ENCODE measurements at regions not wholly inside any gene's neighbourhood (a gene's known extent, or its start where the extent isn't known, plus 50 kb on each side); places are given as distances from the start of the nearest gene placed in this dataset.

DNA sequence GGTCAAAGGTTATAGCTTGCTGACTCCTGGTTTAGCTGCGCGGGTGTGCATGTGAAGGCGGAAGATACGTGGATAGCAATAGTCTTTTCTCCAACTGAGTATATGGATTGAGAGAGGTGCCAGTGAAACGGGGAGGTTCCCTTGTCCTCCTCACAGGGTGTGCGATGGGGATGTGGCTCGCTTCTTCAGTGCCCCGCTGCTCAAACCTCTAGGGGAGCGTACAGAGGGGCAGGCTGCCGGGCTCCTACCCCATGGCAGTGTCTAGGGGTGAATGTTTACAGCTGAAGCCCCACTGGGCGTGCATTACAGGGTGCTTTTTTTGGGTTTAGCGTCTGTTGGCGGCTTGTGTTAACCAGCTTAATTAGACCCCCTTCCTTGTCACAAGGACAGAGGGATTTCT, 438.5 kb downstream of the CCSER2 start:
- TF ChIP-seq, protein P1, sequence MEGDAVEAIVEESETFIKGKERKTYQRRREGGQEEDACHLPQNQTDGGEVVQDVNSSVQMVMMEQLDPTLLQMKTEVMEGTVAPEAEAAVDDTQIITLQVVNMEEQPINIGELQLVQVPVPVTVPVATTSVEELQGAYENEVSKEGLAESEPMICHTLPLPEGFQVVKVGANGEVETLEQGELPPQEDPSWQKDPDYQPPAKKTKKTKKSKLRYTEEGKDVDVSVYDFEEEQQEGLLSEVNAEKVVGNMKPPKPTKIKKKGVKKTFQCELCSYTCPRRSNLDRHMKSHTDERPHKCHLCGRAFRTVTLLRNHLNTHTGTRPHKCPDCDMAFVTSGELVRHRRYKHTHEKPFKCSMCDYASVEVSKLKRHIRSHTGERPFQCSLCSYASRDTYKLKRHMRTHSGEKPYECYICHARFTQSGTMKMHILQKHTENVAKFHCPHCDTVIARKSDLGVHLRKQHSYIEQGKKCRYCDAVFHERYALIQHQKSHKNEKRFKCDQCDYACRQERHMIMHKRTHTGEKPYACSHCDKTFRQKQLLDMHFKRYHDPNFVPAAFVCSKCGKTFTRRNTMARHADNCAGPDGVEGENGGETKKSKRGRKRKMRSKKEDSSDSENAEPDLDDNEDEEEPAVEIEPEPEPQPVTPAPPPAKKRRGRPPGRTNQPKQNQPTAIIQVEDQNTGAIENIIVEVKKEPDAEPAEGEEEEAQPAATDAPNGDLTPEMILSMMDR (IDR thresholded peaks at IDR 0.05): no peak
- no peak for TF ChIP-seq POLR2AphosphoS5 (IDR thresholded peaks at IDR 0.05)
- no peak for TF ChIP-seq EP300 (IDR thresholded peaks at IDR 0.05; ENCODE audit: low read depth)
- no peak for TF ChIP-seq POLR2A (IDR thresholded peaks at IDR 0.05)

Data from transverse colon (tissue), 4 donors.